Cardiac fibroblast (primary cell): ENCODE measurements at regions not wholly inside any gene's neighbourhood (a gene's known extent, or its start where the extent isn't known, plus 50 kb on each side); places are given as distances from the start of the nearest gene placed in this dataset.
A peak's percentile ranks its signal among the peaks of the same experiment; 100 is the strongest.
"Not testable (repeated sequence)": the region's sequence is repeated elsewhere in the genome, so short reads cannot be mapped to it uniquely, and the experiment has no call there.

Experiments used
- DNase-seq, 2 donors: peaks; one replicate each; pipeline versions ENCODE4 v3.0.0 to v3.0.0-alpha.2; 2010; ENCODE audit warnings: low read depth in 2 of 2
- H3K4me3 ChIP-seq, 2 donors: replicated peaks in 1 of 2; 1 replicate in 1 of 2; 2 replicates in 1 of 2; pipeline ENCODE4 v1.5.1; 2011; ENCODE audit warnings: low read depth in 2 of 2, low read length in 2 of 2, mild to moderate bottlenecking in 2 of 2, moderate library complexity in 1 of 2
- CTCF ChIP-seq: IDR thresholded peaks from one replicate; pipeline ENCODE4 v1.5.1; 2011; ENCODE audit warnings: low read depth, mild to moderate bottlenecking, low read length, inconsistent platforms

GRCh38 chr9:21709464-21710058, 92.9 kb upstream of the MTAP start:
- H3K4me3 ChIP-seq, result no peak overlapping the region
- TF ChIP-seq CTCF, result peak; percentile 73
- peak; percentile 66 to 80 for DNase-seq

- TF ChIP-seq CTCF, result no peak
- H3K4me3 ChIP-seq, result no peak overlapping the region
- peak in 1 of 2 donors; percentile 70 for DNase-seq
These were observed 91.8 kb upstream of the MTAP start for GRCh38 chr9:21710548-21711191.

- H3K4me3 ChIP-seq, result no peak overlapping the region
- TF ChIP-seq CTCF, result no peak
- DNase-seq, result peak in 1 of 2 donors; percentile 83
These were observed 90.9 kb upstream of the MTAP start for GRCh38 chr9:21711504-21711903.

GRCh38 chr9:21715408-21715807, 87.0 kb upstream of the MTAP start:
- DNase-seq, result peak in 1 of 2 donors; percentile 39
- TF ChIP-seq CTCF, result no peak
- H3K4me3 ChIP-seq, result no peak overlapping the region

GRCh38 chr9:21720758-21721157, 81.7 kb upstream of the MTAP start:
- DNase-seq, result no peak
- H3K4me3 ChIP-seq, result no peak overlapping the region
- no peak for TF ChIP-seq CTCF

- H3K4me3 ChIP-seq, DNase-seq: not testable (repeated sequence)
These were observed 75.0 kb upstream of the MTAP start for GRCh38 chr9:21727411-21727810.

- TF ChIP-seq CTCF, result no peak
- DNase-seq, result peak; percentile 69 to 92
- no peak overlapping the region for H3K4me3 ChIP-seq
These were observed 73.7 kb upstream of the MTAP start for GRCh38 chr9:21728781-21729180.
